Peyer's patch (tissue), 4 donors: ENCODE measurements at regions not wholly inside any gene's neighbourhood (a gene's known extent, or its start where the extent isn't known, plus 50 kb on each side); places are given as distances from the start of the nearest gene placed in this dataset.

Experiments
- DNase-seq, 3 donors: peaks; one replicate each; pipeline ENCODE4 v3.0.0-alpha.2; 2017 to 2019
- H3K27ac ChIP-seq, 4 donors: fragments of 200-600 bp; sonication (generic); one replicate each; pipeline ENCODE4 v1.5.1; 2016 to 2019
- H3K27me3 ChIP-seq, 2 donors: fragments of 200-600 bp; sonication (generic); one replicate each; pipeline ENCODE4 v1.5.1; 2019
- H3K36me3 ChIP-seq, 3 donors: fragments of 200-600 bp; sonication (generic); one replicate each; pipeline ENCODE4 v1.5.1; 2016 to 2019
- H3K4me1 ChIP-seq, 4 donors: fragments of 200-600 bp; sonication (generic); one replicate each; pipeline ENCODE4 v1.5.1; 2016 to 2019
- H3K4me3 ChIP-seq, 4 donors: fragments of 200-600 bp; sonication (generic); 1 replicate in 3 of 4; 2 replicates in 1 of 4; pipeline ENCODE4 v1.5.1; 2016 to 2019; ENCODE audit warnings: mild to moderate bottlenecking in 1 of 4
- H3K9me3 ChIP-seq, 4 donors: fragments of 200-600 bp; sonication (generic); one replicate each; pipeline ENCODE4 v1.5.1; 2016 to 2019; ENCODE audit warnings: mild to moderate bottlenecking in 1 of 4
- POLR2A ChIP-seq, 2 donors: fragments of 450-650 bp; IDR thresholded peaks; one replicate each; pipeline ENCODE4 v1.5.1; 2017; ENCODE audit warnings: antibody characterized with exemption in 2 of 2, mild to moderate bottlenecking in 2 of 2, moderate library complexity in 2 of 2
- TF ChIP-seq, protein P1 (sequence below), 6 experiments: fragments of 450-650 bp in 4 of 6; fragments of 200-600 bp in 2 of 6; sonication (generic) in 1 of 6; IDR thresholded peaks; one replicate each; pipeline ENCODE4 v1.5.1; 2017 to 2019; ENCODE audit warnings: antibody characterized with exemption in 6 of 6, mild to moderate bottlenecking in 3 of 6, moderate library complexity in 1 of 6

GRCh38 chr10:111175787-111176186 is 99.0 kb downstream of the ADRA2A start:
- no peaks in the 10 kb centered on the region for H3K27me3 ChIP-seq
- TF ChIP-seq POLR2A (IDR thresholded peaks at IDR 0.05): no peak
- TF ChIP-seq, protein P1, sequence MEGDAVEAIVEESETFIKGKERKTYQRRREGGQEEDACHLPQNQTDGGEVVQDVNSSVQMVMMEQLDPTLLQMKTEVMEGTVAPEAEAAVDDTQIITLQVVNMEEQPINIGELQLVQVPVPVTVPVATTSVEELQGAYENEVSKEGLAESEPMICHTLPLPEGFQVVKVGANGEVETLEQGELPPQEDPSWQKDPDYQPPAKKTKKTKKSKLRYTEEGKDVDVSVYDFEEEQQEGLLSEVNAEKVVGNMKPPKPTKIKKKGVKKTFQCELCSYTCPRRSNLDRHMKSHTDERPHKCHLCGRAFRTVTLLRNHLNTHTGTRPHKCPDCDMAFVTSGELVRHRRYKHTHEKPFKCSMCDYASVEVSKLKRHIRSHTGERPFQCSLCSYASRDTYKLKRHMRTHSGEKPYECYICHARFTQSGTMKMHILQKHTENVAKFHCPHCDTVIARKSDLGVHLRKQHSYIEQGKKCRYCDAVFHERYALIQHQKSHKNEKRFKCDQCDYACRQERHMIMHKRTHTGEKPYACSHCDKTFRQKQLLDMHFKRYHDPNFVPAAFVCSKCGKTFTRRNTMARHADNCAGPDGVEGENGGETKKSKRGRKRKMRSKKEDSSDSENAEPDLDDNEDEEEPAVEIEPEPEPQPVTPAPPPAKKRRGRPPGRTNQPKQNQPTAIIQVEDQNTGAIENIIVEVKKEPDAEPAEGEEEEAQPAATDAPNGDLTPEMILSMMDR (IDR thresholded peaks at IDR 0.05): no peak

DNA sequence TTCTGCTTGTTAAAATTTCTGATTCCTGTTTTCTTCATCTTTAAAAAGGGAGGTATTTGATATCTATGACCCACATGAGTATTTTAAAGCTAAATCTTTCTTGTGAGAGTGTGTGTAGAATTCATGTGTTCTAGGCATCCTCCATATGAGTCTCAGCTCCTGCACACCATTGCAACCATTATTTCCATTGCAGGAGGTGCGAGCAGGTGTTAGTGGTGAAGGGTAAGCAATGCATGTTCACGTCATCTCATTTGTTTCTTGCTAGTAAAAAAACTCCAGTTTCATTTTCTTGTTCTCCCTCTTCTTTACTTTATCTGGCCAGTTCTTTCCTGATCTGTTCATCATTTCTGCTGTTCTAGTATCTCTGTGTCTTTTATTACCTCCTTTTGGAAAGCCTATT is 100.5 kb downstream of the ADRA2A start:
- TF ChIP-seq, protein P1 (IDR thresholded peaks at IDR 0.05): no peak
- no peak overlapping the region for H3K27ac ChIP-seq
- no peaks in the 10 kb centered on the region for H3K27me3 ChIP-seq
- no peaks in the 10 kb centered on the region for H3K36me3 ChIP-seq
- no peaks in the 10 kb centered on the region for H3K4me1 ChIP-seq
- no peaks in the 10 kb centered on the region for H3K9me3 ChIP-seq
- no peak for DNase-seq
- H3K4me3 ChIP-seq: no peak overlapping the region

More at GRCh38 chr10:111175787-111176186, 99.0 kb downstream of the ADRA2A start:
- Histone ChIP-seq H3K4me1 (no peaks in the 10 kb centered on the region), H3K9me3 (no peaks in the 10 kb centered on the region), H3K36me3 (no peaks in the 10 kb centered on the region), H3K4me3 (no peak overlapping the region), H3K27ac (no peak overlapping the region)
- no peak for DNase-seq

GRCh38 chr10:111179514-111179913 is 102.7 kb downstream of the ADRA2A start:
- TF ChIP-seq, protein P1 (IDR thresholded peaks at IDR 0.05): no peak
- no peak for TF ChIP-seq POLR2A (IDR thresholded peaks at IDR 0.05)
- no peaks in the 10 kb centered on the region for H3K9me3 ChIP-seq
- no peak overlapping the region for H3K27ac ChIP-seq
- H3K36me3 ChIP-seq: no peaks in the 10 kb centered on the region
- no peak for DNase-seq
- no peak overlapping the region for H3K4me3 ChIP-seq
- no peaks in the 10 kb centered on the region for H3K27me3 ChIP-seq
- no peaks in the 10 kb centered on the region for H3K4me1 ChIP-seq

- H3K4me3 ChIP-seq: no peak overlapping the region
- no peak overlapping the region for H3K27ac ChIP-seq
- no peak for DNase-seq
- H3K9me3 ChIP-seq: no peaks in the 10 kb centered on the region
- no peaks in the 10 kb centered on the region for H3K27me3 ChIP-seq
- H3K36me3 ChIP-seq: no peaks in the 10 kb centered on the region
- no peak for TF ChIP-seq POLR2A (IDR thresholded peaks at IDR 0.05)
- TF ChIP-seq, protein P1 (IDR thresholded peaks at IDR 0.05): no peak
- H3K4me1 ChIP-seq: no peaks in the 10 kb centered on the region
Measured at GRCh38 chr10:111186358-111186757, 109.5 kb downstream of the ADRA2A start.

GRCh38 chr10:111187096-111187495 is 110.3 kb downstream of the ADRA2A start:
- no peak for TF ChIP-seq POLR2A (IDR thresholded peaks at IDR 0.05)
- TF ChIP-seq, protein P1 (IDR thresholded peaks at IDR 0.05): no peak
- no peak for DNase-seq
- H3K9me3 ChIP-seq: no peaks in the 10 kb centered on the region
- no peak overlapping the region for H3K27ac ChIP-seq
- H3K4me3 ChIP-seq: no peak overlapping the region
- H3K27me3 ChIP-seq: no peaks in the 10 kb centered on the region
- H3K4me1 ChIP-seq: no peaks in the 10 kb centered on the region
- no peaks in the 10 kb centered on the region for H3K36me3 ChIP-seq

GRCh38 chr10:111199587-111199986 is 122.8 kb downstream of the ADRA2A start:
- no peak for DNase-seq
- Histone ChIP-seq H3K36me3 (no peaks in the 10 kb centered on the region), H3K9me3 (no peaks in the 10 kb centered on the region), H3K27ac (no peak overlapping the region), H3K27me3 (no peaks in the 10 kb centered on the region), H3K4me1 (no peaks in the 10 kb centered on the region), H3K4me3 (no peak overlapping the region)
- TF ChIP-seq, protein P1 (IDR thresholded peaks at IDR 0.05): no peak
- no peak for TF ChIP-seq POLR2A (IDR thresholded peaks at IDR 0.05)
